ENCODE measurements at regions not wholly inside any gene's neighbourhood (a gene's known extent, or its start where the extent isn't known, plus 50 kb on each side); places are given as distances from the start of the nearest gene placed in this dataset.

DNA sequence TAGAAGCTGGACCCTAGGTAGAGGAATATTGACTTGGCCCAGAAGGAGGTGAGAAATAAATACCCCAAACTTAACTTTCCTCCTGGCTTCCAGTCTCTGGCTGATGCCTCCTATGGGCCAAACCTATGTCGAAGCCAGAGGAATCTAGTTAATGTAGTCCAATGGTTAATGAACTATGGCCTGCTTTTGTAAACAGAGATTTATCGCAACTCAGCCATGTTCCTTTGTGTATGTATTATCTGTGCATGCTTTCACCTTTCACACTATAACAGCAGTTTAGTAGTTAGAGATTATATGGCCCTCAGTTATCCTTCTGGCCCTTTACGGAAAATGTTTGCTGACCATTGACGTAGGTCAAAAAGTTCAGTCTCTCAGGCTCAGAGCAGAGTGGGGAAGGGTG is 67.3 kb upstream of the BARD1 start:
- no peak overlapping the region for H3K27ac ChIP-seq (ENCODE audit: low read length)
- H3K4me3 ChIP-seq (ENCODE audit: low read length) = no peak overlapping the region
- no peaks in the 10 kb centered on the region for H3K36me3 ChIP-seq (ENCODE audit: control insufficient read depth, insufficient read depth, low read length)
- no peaks in the 10 kb centered on the region for H3K4me1 ChIP-seq (ENCODE audit: control insufficient read depth, insufficient read depth, low read length)
- no peaks in the 10 kb centered on the region for H3K27me3 ChIP-seq (ENCODE audit: control insufficient read depth, insufficient read depth, low read length)
- DNase-seq = peak; percentile 12 to 31
- WGBS (ENCODE audit: insufficient coverage, low lambda C conversion rate) = no CpG with 5 or more reads among the region's 4 CpGs
- no peaks in the 10 kb centered on the region for H3K9me3 ChIP-seq (ENCODE audit: control insufficient read depth, low read depth, low read length)

DNA sequence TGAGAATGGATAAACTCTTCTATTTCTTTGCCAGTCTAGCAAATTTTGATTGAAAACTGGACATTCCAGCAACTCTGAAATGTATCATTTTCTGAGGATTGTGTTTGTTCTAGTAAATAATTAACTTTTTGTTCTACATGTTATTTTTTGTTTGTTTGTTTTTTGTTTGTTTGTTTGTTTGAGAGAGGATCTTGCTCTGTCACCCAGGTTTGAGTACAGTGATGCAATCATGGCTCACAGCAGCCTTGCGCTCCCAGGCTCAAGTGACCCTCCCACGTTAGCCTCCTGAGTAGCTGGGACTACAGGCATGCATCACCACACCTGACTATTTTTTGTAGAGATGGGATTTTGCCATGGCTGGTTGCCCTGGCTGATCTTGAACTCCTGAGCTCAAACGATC is 65.2 kb upstream of the BARD1 start:
- no peak overlapping the region for H3K4me3 ChIP-seq (ENCODE audit: low read length)

DNA sequence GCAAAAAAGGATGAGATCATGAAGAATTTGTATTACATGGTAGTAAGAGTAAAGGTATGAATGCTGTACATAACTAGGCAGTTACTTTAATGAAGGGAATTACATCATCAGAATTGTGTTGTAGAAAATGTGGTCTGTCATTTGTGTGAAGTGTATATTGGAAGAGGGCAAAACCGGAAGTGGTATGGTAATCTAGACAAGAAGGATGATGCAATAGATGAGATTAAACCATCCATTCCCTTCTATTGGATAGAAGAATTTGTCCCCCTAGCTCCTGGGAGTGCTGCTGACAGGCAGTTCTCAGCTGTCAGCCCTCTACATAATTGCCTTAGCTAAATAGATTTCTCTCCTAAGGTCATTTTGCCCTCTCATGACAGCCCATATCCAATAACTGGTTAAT is 55.9 kb upstream of the BARD1 start:
- Histone ChIP-seq H3K27ac (ENCODE audit: low read length) (no peak overlapping the region), H3K4me3 (ENCODE audit: low read length) (no peak overlapping the region), H3K27me3 (ENCODE audit: control insufficient read depth, insufficient read depth, low read length) (no peaks in the 10 kb centered on the region), H3K9me3 (ENCODE audit: control insufficient read depth, low read depth, low read length) (no peaks in the 10 kb centered on the region), H3K36me3 (ENCODE audit: control insufficient read depth, insufficient read depth, low read length) (no peaks in the 10 kb centered on the region), H3K4me1 (ENCODE audit: control insufficient read depth, insufficient read depth, low read length) (no peaks in the 10 kb centered on the region)
- no peak for DNase-seq
- WGBS (ENCODE audit: insufficient coverage, low lambda C conversion rate) = no CpG with 5 or more reads among the region's 1 CpG

More for the DNA sequence above, 65.2 kb upstream of the BARD1 start:
- no CpG with 5 or more reads among the region's 3 CpGs for WGBS (ENCODE audit: insufficient coverage, low lambda C conversion rate)
- H3K36me3 ChIP-seq (ENCODE audit: control insufficient read depth, insufficient read depth, low read length) = no peaks in the 10 kb centered on the region
- H3K27ac ChIP-seq (ENCODE audit: low read length) = no peak overlapping the region
- H3K4me1 ChIP-seq (ENCODE audit: control insufficient read depth, insufficient read depth, low read length) = no peaks in the 10 kb centered on the region
- no peaks in the 10 kb centered on the region for H3K9me3 ChIP-seq (ENCODE audit: control insufficient read depth, low read depth, low read length)
- DNase-seq = no peak
- no peaks in the 10 kb centered on the region for H3K27me3 ChIP-seq (ENCODE audit: control insufficient read depth, insufficient read depth, low read length)

Measured in large intestine (tissue), 3 donors.